Loucy (cell line): ENCODE measurements at regions not wholly inside any gene's neighbourhood (a gene's known extent, or its start where the extent isn't known, plus 50 kb on each side); places are given as distances from the start of the nearest gene placed in this dataset.

Experiments
- CTCF ChIP-seq: fragments of 200-600 bp; sonication (generic); conservative IDR thresholded peaks from 2 replicates; pipeline ENCODE4 v1.5.1; 2014; ENCODE audit warnings: mild to moderate bottlenecking, antibody characterized with exemption, low read length
- EZH2phosphoT487 ChIP-seq: fragments of 200-600 bp; IDR thresholded peaks from 2 replicates; pipeline ENCODE4 v1.6.1; 2018; ENCODE audit warnings: antibody characterized with exemption, mild to moderate bottlenecking, moderate library complexity, borderline replicate concordance

DNA sequence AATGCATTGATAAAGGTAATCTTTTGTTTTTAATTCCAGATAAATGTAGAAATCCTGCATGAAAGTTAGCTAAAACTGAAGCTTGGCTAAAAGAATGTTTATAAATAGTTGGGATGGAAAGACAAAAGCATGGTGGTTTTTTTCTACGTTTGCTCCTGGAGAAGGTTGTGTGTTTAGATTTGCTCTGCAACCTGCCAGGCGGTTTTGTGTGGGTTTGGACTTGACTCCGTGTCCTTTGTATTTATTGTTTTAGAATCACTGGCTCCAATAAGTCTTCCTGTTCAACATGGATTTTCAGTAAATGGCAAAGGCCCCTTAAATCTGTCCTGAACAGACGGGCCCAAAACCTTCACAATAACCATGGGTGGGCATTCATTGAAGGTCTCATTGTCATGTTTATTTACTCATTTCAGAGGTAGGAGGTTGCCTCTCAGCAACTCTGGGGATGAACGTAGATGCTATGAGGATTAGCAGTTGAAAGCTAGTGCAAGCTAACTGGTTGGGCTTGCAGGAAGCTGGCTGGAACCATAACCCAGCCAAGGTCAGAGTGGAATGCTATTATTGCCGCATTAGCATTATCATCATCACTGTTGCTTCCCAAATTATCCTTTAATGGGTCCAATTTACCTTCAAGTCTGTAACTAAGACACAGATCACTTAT lies 60.6 kb upstream of the ADAMTS9 start:
- no peak for TF ChIP-seq CTCF
- TF ChIP-seq EZH2phosphoT487, result no peak
